Mesendoderm (in vitro differentiated cells): ENCODE measurements at regions not wholly inside any gene's neighbourhood (a gene's known extent, or its start where the extent isn't known, plus 50 kb on each side); places are given as distances from the start of the nearest gene placed in this dataset.
A peak's percentile ranks its signal among the peaks of the same experiment; 100 is the strongest.

Experiments used
- DNase-seq: peaks from one replicate; pipeline ENCODE4 v3.0.0; 2013
- H2AK5ac ChIP-seq: 2 replicates; pipeline ENCODE4 v1.6.1; 2013; ENCODE audit warnings: low read length, inconsistent platforms
- H2BK120ac ChIP-seq: 2 replicates; pipeline ENCODE4 v1.6.1; 2013; ENCODE audit warnings: low read depth, mild to moderate bottlenecking, low read length, moderate library complexity, mixed read lengths
- H2BK15ac ChIP-seq: replicated peaks from 2 replicates; pipeline ENCODE4 v1.6.1; 2013; ENCODE audit warnings: low read depth, mild to moderate bottlenecking, moderate library complexity
- H2BK5ac ChIP-seq: 2 replicates; pipeline ENCODE4 v1.6.1; 2013; ENCODE audit warnings: low read length, inconsistent platforms
- H3K18ac ChIP-seq: 2 replicates; pipeline ENCODE4 v1.6.1; 2013; ENCODE audit warnings: mild to moderate bottlenecking, low read length, mixed read lengths
- H3K23ac ChIP-seq: one replicate; pipeline ENCODE4 v1.6.1; 2013; ENCODE audit warnings: low read length
- H3K27ac ChIP-seq: 2 replicates; pipeline ENCODE4 v1.5.1; 2013; ENCODE audit warnings: low read depth, mild to moderate bottlenecking, inconsistent platforms, low read length, moderate library complexity
- H3K27me3 ChIP-seq: 2 replicates; pipeline ENCODE4 v1.6.1; 2013; ENCODE audit warnings: low read length, control low read depth, mild to moderate bottlenecking, inconsistent platforms; ENCODE audit not compliant: insufficient read depth, poor library complexity
- H3K36me3 ChIP-seq: 2 replicates; pipeline ENCODE4 v1.6.1; 2013; ENCODE audit warnings: low read length, inconsistent platforms; ENCODE audit not compliant: control insufficient read depth, insufficient read depth
- H3K4ac ChIP-seq: one replicate; pipeline ENCODE4 v1.6.1; 2013; ENCODE audit warnings: low read depth, mild to moderate bottlenecking, low read length, moderate library complexity
- H3K4me1 ChIP-seq: 2 replicates; pipeline ENCODE4 v1.6.1; 2013; ENCODE audit warnings: low read depth, low read length, inconsistent platforms; ENCODE audit not compliant: control insufficient read depth
- H3K4me2 ChIP-seq: 2 replicates; pipeline ENCODE4 v1.6.1; 2013; ENCODE audit warnings: low read length
- H3K4me3 ChIP-seq: 2 replicates; pipeline ENCODE4 v1.5.1; 2013; ENCODE audit warnings: mild to moderate bottlenecking, low read length
- H3K56ac ChIP-seq: one replicate; pipeline ENCODE4 v1.6.1; 2013; ENCODE audit warnings: low read length
- H3K79me1 ChIP-seq: 2 replicates; pipeline ENCODE4 v1.6.1; 2013; ENCODE audit warnings: low read length, inconsistent platforms
- H3K79me2 ChIP-seq: 2 replicates; pipeline ENCODE4 v1.6.1; 2013; ENCODE audit warnings: mild to moderate bottlenecking, low read length; ENCODE audit not compliant: control insufficient read depth, insufficient read depth
- H3K9ac ChIP-seq: 2 replicates; pipeline ENCODE4 v1.6.1; 2013; ENCODE audit warnings: low read length, inconsistent platforms
- H4K5ac ChIP-seq: one replicate; pipeline ENCODE4 v1.6.1; 2013; ENCODE audit warnings: low read length
- H4K8ac ChIP-seq: one replicate; pipeline ENCODE4 v1.6.1; 2013; ENCODE audit warnings: low read depth, mild to moderate bottlenecking, control low read depth, low read length, moderate library complexity
- WGBS: extraction: QIAGEN DNeasy Blood & Tissue Kit; methylation state at CpG from one replicate; pipeline ENCODE4 v1.1.7; 2013; ENCODE audit warnings: low lambda C conversion rate, missing lambda C conversion rate; ENCODE audit not compliant: insufficient coverage; ENCODE audit errors: extremely low coverage; 5-methylcytosine and 5-hydroxymethylcytosine counted together

DNA sequence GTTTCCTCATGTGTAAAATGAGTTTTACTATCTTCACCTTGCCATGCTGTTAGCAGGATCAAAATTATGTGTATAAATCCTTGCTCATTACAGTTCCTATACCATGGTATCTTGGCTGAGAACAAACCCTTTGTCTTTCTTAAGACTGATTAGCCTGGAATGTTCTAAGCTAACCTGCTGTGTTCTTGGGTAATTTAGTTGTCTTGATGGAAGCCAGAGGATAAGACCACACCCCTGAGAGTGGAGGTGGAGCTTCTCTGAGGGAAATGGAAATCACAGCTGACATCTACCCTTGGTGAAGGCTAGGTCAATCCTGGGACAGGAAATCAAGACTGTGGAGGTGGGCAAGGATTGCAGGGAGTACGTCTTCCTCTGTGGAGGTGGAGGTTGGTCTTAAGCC, 206.1 kb upstream of the ARHGAP20 start:
- Histone ChIP-seq H2AK5ac (no peak overlapping the region), H3K4me2 (no peak overlapping the region), H3K27ac (no peak overlapping the region), H3K4ac (no peak overlapping the region), H3K23ac (no peak overlapping the region), H4K5ac (no peak overlapping the region), H2BK120ac (no peak overlapping the region), H4K8ac (no peak overlapping the region), H3K79me2 (no peaks in the 10 kb centered on the region), H3K27me3 (no peaks in the 10 kb centered on the region), H3K18ac (no peak overlapping the region), H3K56ac (no peak overlapping the region), H3K9ac (no peak overlapping the region), H3K4me1 (peaks cover 2% of the 10 kb centered on the region), H2BK15ac (no peak overlapping the region), H3K36me3 (no peaks in the 10 kb centered on the region), H3K4me3 (no peak overlapping the region), H2BK5ac (no peak overlapping the region), H3K79me1 (no peaks in the 10 kb centered on the region)
- DNase-seq: peak; percentile 65
- WGBS: no CpG with 5 or more reads among the region's 1 CpG

DNA sequence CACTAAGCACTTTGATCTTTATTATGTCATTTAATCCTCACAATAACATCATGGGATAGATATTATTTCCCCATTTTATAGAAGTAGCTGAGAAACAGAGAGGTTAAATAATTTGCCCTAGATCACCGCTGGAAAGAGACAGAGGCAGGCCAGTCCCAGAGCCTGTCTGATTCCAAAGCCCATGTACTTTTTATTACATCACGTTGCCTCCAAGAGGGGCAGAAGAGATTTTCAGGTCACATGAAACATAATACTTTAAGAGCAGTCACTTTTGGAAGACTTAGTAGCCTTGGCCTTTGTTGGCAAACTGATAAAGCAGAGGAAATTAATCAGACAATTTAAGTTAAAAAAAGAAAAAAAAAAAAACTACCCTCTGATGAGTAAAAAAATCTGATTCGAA, 200.2 kb upstream of the ARHGAP20 start:
- H2BK15ac ChIP-seq: no peak overlapping the region

DNA sequence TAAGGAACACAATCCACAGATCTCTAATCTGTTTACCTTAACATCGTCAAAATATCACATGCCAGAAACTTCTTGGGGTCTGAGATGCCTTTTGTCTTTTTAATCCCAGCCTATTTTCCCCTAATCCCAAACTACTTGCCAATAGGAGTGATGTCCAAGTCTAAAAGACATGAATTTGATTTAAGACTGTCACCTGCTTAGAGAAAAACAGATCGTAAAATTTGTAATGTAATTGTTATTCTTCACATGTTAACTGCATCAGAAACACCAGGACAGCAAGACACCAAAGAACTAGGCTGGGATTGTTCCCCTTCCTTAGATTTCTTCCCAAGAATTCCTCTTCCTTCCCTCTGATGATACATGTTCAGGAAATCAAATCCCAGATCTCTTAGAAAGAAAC, 198.1 kb upstream of the ARHGAP20 start:
- H3K23ac ChIP-seq: no peak overlapping the region
- H2BK120ac ChIP-seq: no peak overlapping the region
- H3K4me1 ChIP-seq: no peaks in the 10 kb centered on the region
- no peak overlapping the region for H2BK15ac ChIP-seq
- no peak overlapping the region for H3K4ac ChIP-seq
- no peak overlapping the region for H2AK5ac ChIP-seq
- no peak for DNase-seq
- H3K27me3 ChIP-seq: no peaks in the 10 kb centered on the region
- H3K27ac ChIP-seq: no peak overlapping the region
- H3K79me2 ChIP-seq: no peaks in the 10 kb centered on the region
- H4K8ac ChIP-seq: no peak overlapping the region
- no peak overlapping the region for H4K5ac ChIP-seq
- H3K36me3 ChIP-seq: no peaks in the 10 kb centered on the region
- H3K18ac ChIP-seq: no peak overlapping the region
- 100% methylated on average over 1 of the region's 2 CpGs for WGBS
- H3K79me1 ChIP-seq: no peaks in the 10 kb centered on the region
- H3K9ac ChIP-seq: no peak overlapping the region
- no peak overlapping the region for H3K56ac ChIP-seq
- no peak overlapping the region for H2BK5ac ChIP-seq
- H3K4me3 ChIP-seq: no peak overlapping the region
- H3K4me2 ChIP-seq: no peak overlapping the region

More for the DNA sequence above, 200.2 kb upstream of the ARHGAP20 start:
- Histone ChIP-seq H3K4ac (no peak overlapping the region), H2BK120ac (no peak overlapping the region), H3K4me3 (no peak overlapping the region), H3K18ac (no peak overlapping the region), H3K79me1 (no peaks in the 10 kb centered on the region), H3K56ac (no peak overlapping the region), H3K23ac (no peak overlapping the region), H3K4me1 (no peaks in the 10 kb centered on the region), H2AK5ac (no peak overlapping the region), H3K27me3 (no peaks in the 10 kb centered on the region), H3K36me3 (no peaks in the 10 kb centered on the region), H4K5ac (no peak overlapping the region), H4K8ac (no peak overlapping the region), H3K9ac (no peak overlapping the region), H3K4me2 (no peak overlapping the region), H3K27ac (no peak overlapping the region), H3K79me2 (no peaks in the 10 kb centered on the region), H2BK5ac (no peak overlapping the region)
- DNase-seq: no peak
- WGBS: no CpG with 5 or more reads among the region's 3 CpGs

DNA sequence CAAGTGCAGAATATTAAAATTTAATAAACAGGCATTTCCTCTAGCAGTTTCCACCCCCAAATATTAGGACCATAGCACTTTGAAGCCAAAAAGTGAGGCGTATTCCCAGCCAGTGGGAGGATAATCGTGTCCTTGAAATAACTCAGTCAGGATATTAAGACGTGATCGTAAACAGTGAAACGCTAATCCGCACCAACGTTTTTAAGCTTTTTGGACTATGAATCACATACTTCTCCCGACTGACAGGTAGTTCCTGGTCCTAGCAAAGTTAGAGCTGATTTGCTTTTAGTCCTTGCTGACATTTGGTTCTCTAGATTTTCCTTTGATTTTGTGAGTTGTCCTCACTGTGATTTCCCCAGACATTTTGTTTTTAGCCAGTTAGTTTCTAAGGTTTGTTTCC, 197.1 kb upstream of the ARHGAP20 start:
- no CpG with 5 or more reads among the region's 8 CpGs for WGBS
- Histone ChIP-seq H4K8ac (no peak overlapping the region), H3K36me3 (no peaks in the 10 kb centered on the region), H3K4me2 (no peak overlapping the region), H3K56ac (no peak overlapping the region), H2BK120ac (no peak overlapping the region), H3K4ac (no peak overlapping the region), H3K27me3 (no peaks in the 10 kb centered on the region), H2AK5ac (no peak overlapping the region), H3K4me1 (no peaks in the 10 kb centered on the region), H3K18ac (no peak overlapping the region), H2BK5ac (no peak overlapping the region), H3K79me2 (no peaks in the 10 kb centered on the region), H3K27ac (no peak overlapping the region), H3K9ac (no peak overlapping the region), H3K79me1 (no peaks in the 10 kb centered on the region), H4K5ac (no peak overlapping the region), H3K4me3 (no peak overlapping the region), H2BK15ac (no peak overlapping the region), H3K23ac (no peak overlapping the region)
- DNase-seq: no peak

DNA sequence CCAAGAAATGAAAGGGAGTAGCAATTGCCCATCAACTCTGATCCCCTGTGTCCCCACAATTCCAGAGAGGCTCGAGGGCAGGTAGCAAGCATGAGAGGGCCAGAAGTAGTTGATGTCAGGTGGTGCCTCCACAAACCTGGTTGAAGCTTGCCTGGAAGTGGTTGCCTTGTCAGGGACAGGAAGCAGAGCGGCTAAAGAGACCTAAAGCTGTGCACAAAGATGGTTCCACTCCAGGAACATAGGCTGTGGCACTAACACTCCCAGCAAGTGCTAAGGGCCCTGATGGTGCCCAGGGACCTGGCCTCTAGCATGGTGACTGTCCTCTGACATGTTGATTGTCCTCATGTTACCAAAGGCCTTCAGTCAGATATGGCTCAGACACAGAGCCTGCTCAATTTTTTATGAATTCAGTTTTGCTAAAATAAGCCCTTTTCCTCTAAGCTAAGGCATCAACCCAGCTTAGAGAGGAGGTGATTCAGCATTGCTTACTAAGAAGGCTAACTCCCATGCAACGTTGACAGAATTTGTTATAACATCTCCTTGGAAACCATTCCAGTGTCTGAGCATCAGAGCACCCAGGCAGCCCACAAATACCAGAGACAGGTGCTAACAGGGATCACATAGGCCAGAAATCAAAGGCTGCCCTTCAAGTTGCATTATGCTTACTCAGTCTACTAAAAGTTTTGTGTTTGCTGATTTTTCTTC, 196.3 kb upstream of the ARHGAP20 start:
- WGBS: no CpG with 5 or more reads among the region's 3 CpGs
- Histone ChIP-seq H3K56ac (no peak overlapping the region), H3K36me3 (no peaks in the 10 kb centered on the region), H4K8ac (no peak overlapping the region), H3K23ac (no peak overlapping the region), H3K4me3 (no peak overlapping the region), H3K9ac (no peak overlapping the region), H3K79me1 (no peaks in the 10 kb centered on the region), H3K4me2 (no peak overlapping the region), H2BK5ac (no peak overlapping the region), H3K27ac (no peak overlapping the region), H3K4ac (no peak overlapping the region), H3K27me3 (no peaks in the 10 kb centered on the region), H3K4me1 (no peaks in the 10 kb centered on the region), H4K5ac (no peak overlapping the region), H2BK120ac (no peak overlapping the region), H2AK5ac (no peak overlapping the region), H3K18ac (no peak overlapping the region), H3K79me2 (no peaks in the 10 kb centered on the region), H2BK15ac (no peak overlapping the region)
- DNase-seq: peak; percentile 66

DNA sequence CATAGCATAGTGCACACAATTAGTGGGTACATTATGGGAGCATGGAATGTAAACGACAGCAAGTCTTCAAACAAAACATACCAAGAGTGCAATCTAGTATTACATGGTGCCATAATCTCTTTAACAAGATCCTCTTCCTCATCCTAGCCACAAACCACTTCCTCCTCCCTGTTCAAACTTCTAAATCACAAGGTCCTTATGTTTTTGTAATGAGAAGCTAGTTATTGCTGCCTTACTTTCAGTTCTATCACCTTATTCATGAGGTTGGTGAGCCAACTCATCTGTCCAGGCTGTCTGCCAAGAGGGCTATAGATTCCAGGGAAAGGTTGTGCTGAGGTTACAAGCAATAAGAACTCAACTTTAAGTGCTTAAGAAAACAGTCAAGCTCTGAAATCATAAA, 195.4 kb upstream of the ARHGAP20 start:
- Histone ChIP-seq H3K4ac (no peak overlapping the region), H3K56ac (no peak overlapping the region), H3K79me1 (no peaks in the 10 kb centered on the region), H2BK5ac (no peak overlapping the region), H4K8ac (no peak overlapping the region), H3K27ac (no peak overlapping the region), H2BK15ac (no peak overlapping the region), H4K5ac (no peak overlapping the region), H3K27me3 (no peaks in the 10 kb centered on the region), H3K79me2 (no peaks in the 10 kb centered on the region), H2BK120ac (no peak overlapping the region), H3K4me1 (no peaks in the 10 kb centered on the region), H3K36me3 (no peaks in the 10 kb centered on the region), H3K23ac (no peak overlapping the region), H3K4me2 (no peak overlapping the region), H2AK5ac (no peak overlapping the region), H3K9ac (no peak overlapping the region), H3K4me3 (no peak overlapping the region), H3K18ac (no peak overlapping the region)
- WGBS: no CpG with 5 or more reads among the region's 1 CpG
- no peak for DNase-seq
